A673 (cell line): ENCODE measurements at regions not wholly inside any gene's neighbourhood (a gene's known extent, or its start where the extent isn't known, plus 50 kb on each side); places are given as distances from the start of the nearest gene placed in this dataset.

Experiments used
- BruUV-seq: library from RNA; stranded (reverse); fragments of 400-500 nt; replicated peaks from 2 replicates; lab custom pipeline; 2021; lab: Mats Ljungman, UMichigan
- CTCF ChIA-PET: fragments of 300-600 bp; sonication (Branson Sonifier 250); formaldehyde crosslinking; loops from one replicate; lab custom pipeline; 2022; ENCODE audit warnings: antibody characterized with exemption; lab: Charles Lee
- POLR2A ChIA-PET: fragments of 300-600 bp; sonication (Branson Sonifier 250); formaldehyde crosslinking; loops from one replicate; lab custom pipeline; 2022; ENCODE audit warnings: antibody characterized with exemption; ENCODE audit not compliant: low non-redundant PET; lab: Charles Lee
- DNase-seq: peaks from one replicate; pipeline ENCODE4 v3.0.0-alpha.2; 2015; ENCODE audit warnings: low spot score
- H3K27ac ChIP-seq: fragments of 200-600 bp; sonication (generic); 2 replicates; pipeline ENCODE4 v1.5.1; 2016; ENCODE audit warnings: mixed run types, low read depth, mild to moderate bottlenecking, mixed read lengths, antibody characterized with exemption, low read length; ENCODE audit not compliant: poor library complexity, severe bottlenecking
- H3K27me3 ChIP-seq: fragments of 200-600 bp; sonication (generic); replicated peaks from 2 replicates; pipeline ENCODE4 v1.6.1; 2017; ENCODE audit warnings: mixed run types, low read depth, mild to moderate bottlenecking, mixed read lengths, antibody characterized with exemption, low read length; ENCODE audit not compliant: insufficient read depth, poor library complexity
- H3K36me3 ChIP-seq: fragments of 200-600 bp; sonication (generic); 2 replicates; pipeline ENCODE4 v1.6.1; 2016; ENCODE audit warnings: mixed run types, mild to moderate bottlenecking, mixed read lengths, antibody characterized with exemption, low read length; ENCODE audit not compliant: insufficient read depth, poor library complexity, severe bottlenecking
- H3K4me1 ChIP-seq: fragments of 200-600 bp; sonication (generic); 2 replicates; pipeline ENCODE4 v1.6.1; 2017; ENCODE audit warnings: mixed run types, mild to moderate bottlenecking, mixed read lengths, antibody characterized with exemption, low read length; ENCODE audit not compliant: insufficient read depth, poor library complexity, severe bottlenecking
- H3K4me3 ChIP-seq: fragments of 200-600 bp; sonication (generic); 2 replicates; pipeline ENCODE4 v1.5.1; 2016; ENCODE audit warnings: low read depth, mixed run types, mild to moderate bottlenecking, mixed read lengths, low read length; ENCODE audit not compliant: poor library complexity, severe bottlenecking
- H3K9me3 ChIP-seq: fragments of 200-600 bp; sonication (generic); 2 replicates; pipeline ENCODE4 v1.6.1; 2016; ENCODE audit warnings: mixed run types, low read depth, mild to moderate bottlenecking, mixed read lengths, antibody characterized with exemption, low read length; ENCODE audit not compliant: poor library complexity, severe bottlenecking
- CTCF ChIP-seq: fragments of 300-800, 200-600 bp; sonication (generic); conservative IDR thresholded peaks from 2 replicates; pipeline ENCODE4 v1.5.1; 2017; ENCODE audit warnings: low read depth, mild to moderate bottlenecking, antibody characterized with exemption, low read length, moderate library complexity, mixed read lengths
- EZH2 ChIP-seq: fragments of 200-600 bp; sonication (generic); IDR thresholded peaks from 2 replicates; pipeline ENCODE4 v1.6.1; 2017; ENCODE audit warnings: borderline replicate concordance, low read depth, mild to moderate bottlenecking, mixed read lengths, antibody characterized with exemption, low read length; ENCODE audit not compliant: poor library complexity, severe bottlenecking
- intact Hi-C: fragments of 100-400 bp; cut with micrococcal nuclease; formaldehyde crosslinking; loops from one replicate; pipeline ENCODE4 v1.10.0; 2022; ENCODE audit not compliant: unreplicated experiment

- ChIA-PET CTCF (no interaction called here), POLR2A (interaction anchor here (0.6 kb wide), 1 partner anchor 24 kb away, joined by 6 read pairs; no protein-coding TSS in a partner anchor)
- intact Hi-C loops = no loop called here
- Histone ChIP-seq H3K27me3 (no peaks in the 10 kb centered on the region), H3K4me3 (no peak overlapping the region), H3K27ac (no peak overlapping the region), H3K9me3 (no peaks in the 10 kb centered on the region), H3K36me3 (no peaks in the 10 kb centered on the region), H3K4me1 (no peaks in the 10 kb centered on the region)
- no peak for TF ChIP-seq CTCF
- TF ChIP-seq EZH2 = no peak
- no peak for DNase-seq
- BruUV-seq = no TSS peak
Measured at GRCh38 chr6:134532694-134533624, 215.0 kb upstream of the SGK1 start.

DNA sequence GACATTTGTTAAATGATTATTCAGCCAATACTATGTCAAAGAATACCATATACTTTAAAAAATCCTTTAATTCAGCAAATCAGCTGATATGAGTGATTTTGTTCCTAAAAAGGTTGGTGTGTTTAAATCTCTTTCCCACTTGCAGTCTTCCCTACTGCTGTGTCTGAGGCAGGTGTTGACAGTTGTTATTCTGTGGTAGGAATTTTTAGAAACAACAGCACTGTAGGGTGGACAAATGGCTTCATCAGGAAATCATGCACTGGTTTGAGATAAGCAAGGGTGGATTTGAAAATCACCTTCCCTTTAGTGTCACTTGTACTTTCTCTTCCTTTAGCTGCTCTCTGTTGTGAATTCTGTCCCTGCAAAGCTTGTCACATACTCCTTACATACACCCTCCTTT lies 213.7 kb upstream of the SGK1 start:
- no peaks in the 10 kb centered on the region for H3K27me3 ChIP-seq
- H3K4me1 ChIP-seq = no peaks in the 10 kb centered on the region
- no peak overlapping the region for H3K27ac ChIP-seq
- H3K36me3 ChIP-seq = no peaks in the 10 kb centered on the region
- no peak overlapping the region for H3K4me3 ChIP-seq
- ChIA-PET POLR2A (no interaction called here), CTCF (no interaction called here)
- no TSS peak for BruUV-seq
- intact Hi-C loops = no loop called here
- no peaks in the 10 kb centered on the region for H3K9me3 ChIP-seq
- TF ChIP-seq CTCF = no peak
- no peak for TF ChIP-seq EZH2
- DNase-seq = no peak

GRCh38 chr6:134531188-134531551 lies 213.3 kb upstream of the SGK1 start:
- Histone ChIP-seq H3K4me3 (no peak overlapping the region), H3K4me1 (no peaks in the 10 kb centered on the region), H3K9me3 (no peaks in the 10 kb centered on the region), H3K27ac (no peak overlapping the region), H3K27me3 (no peaks in the 10 kb centered on the region), H3K36me3 (no peaks in the 10 kb centered on the region)
- POLR2A ChIA-PET = no interaction called here
- no TSS peak for BruUV-seq
- DNase-seq = no peak
- TF ChIP-seq CTCF (no peak), EZH2 (no peak)
- intact Hi-C loops = no loop called here
- CTCF ChIA-PET = no interaction called here
